Kidney epithelial cell (primary cell): ENCODE measurements at regions not wholly inside any gene's neighbourhood (a gene's known extent, or its start where the extent isn't known, plus 50 kb on each side); places are given as distances from the start of the nearest gene placed in this dataset.

Source experiments
- DNase-seq: peaks from one replicate; pipeline ENCODE4 v3.0.0-alpha.2; 2010; ENCODE audit warnings: low read depth
- H3K27me3 ChIP-seq: 2 replicates; pipeline ENCODE4 v1.6.0; 2011; ENCODE audit warnings: low read length; ENCODE audit not compliant: control insufficient read depth, insufficient read depth
- H3K36me3 ChIP-seq: 2 replicates; pipeline ENCODE4 v1.5.1; 2011; ENCODE audit warnings: low read length; ENCODE audit not compliant: control insufficient read depth, insufficient read depth
- H3K4me3 ChIP-seq: 2 replicates; pipeline ENCODE4 v1.5.1; 2011; ENCODE audit warnings: low read depth, mild to moderate bottlenecking, control low read depth, low read length
- CTCF ChIP-seq: IDR thresholded peaks from 2 replicates; pipeline ENCODE4 v1.5.1; 2011; ENCODE audit warnings: mild to moderate bottlenecking, moderate library complexity, low read length, control low read depth, inconsistent platforms; ENCODE audit not compliant: insufficient read depth, poor library complexity, severe bottlenecking

GRCh38 chr15:47586653-47587224, 130.6 kb upstream of the SEMA6D start:
- Histone ChIP-seq H3K4me3 (no peak overlapping the region), H3K36me3 (no peaks in the 10 kb centered on the region), H3K27me3 (no peaks in the 10 kb centered on the region)
- no peak for DNase-seq
- no peak for TF ChIP-seq CTCF

- no peak for DNase-seq
- Histone ChIP-seq H3K36me3 (no peaks in the 10 kb centered on the region), H3K4me3 (no peak overlapping the region)
Measured at GRCh38 chr15:47587940-47588802, 129.1 kb upstream of the SEMA6D start.

GRCh38 chr15:47588958-47589357, 128.3 kb upstream of the SEMA6D start:
- no peak overlapping the region for H3K4me3 ChIP-seq

More at GRCh38 chr15:47587940-47588802, 129.1 kb upstream of the SEMA6D start:
- no peak for TF ChIP-seq CTCF
- no peaks in the 10 kb centered on the region for H3K27me3 ChIP-seq

GRCh38 chr15:47598996-47599395, 118.3 kb upstream of the SEMA6D start:
- no peaks in the 10 kb centered on the region for H3K27me3 ChIP-seq
- no peak overlapping the region for H3K4me3 ChIP-seq
- DNase-seq: no peak
- H3K36me3 ChIP-seq: no peaks in the 10 kb centered on the region
- TF ChIP-seq CTCF: no peak

More at GRCh38 chr15:47588958-47589357, 128.3 kb upstream of the SEMA6D start:
- Histone ChIP-seq H3K27me3 (no peaks in the 10 kb centered on the region), H3K36me3 (no peaks in the 10 kb centered on the region)
- TF ChIP-seq CTCF: no peak
- no peak for DNase-seq

GRCh38 chr15:47599806-47600205, 117.5 kb upstream of the SEMA6D start:
- Histone ChIP-seq H3K4me3 (no peak overlapping the region), H3K36me3 (no peaks in the 10 kb centered on the region), H3K27me3 (no peaks in the 10 kb centered on the region)
- DNase-seq: no peak
- TF ChIP-seq CTCF: no peak
